GF-D8 (cell line): ENCODE measurements at regions not wholly inside any gene's neighbourhood (a gene's known extent, or its start where the extent isn't known, plus 50 kb on each side); places are given as distances from the start of the nearest gene placed in this dataset.
A peak's percentile ranks its signal among the peaks of the same experiment; 100 is the strongest.

Experiments used
- DNase-seq: peaks from one replicate; lab custom pipeline; 2025; lab: John Stamatoyannopoulos, UW

GRCh38 chr10:6342096-6342685 lies 139.5 kb downstream of the PFKFB3 start:
- DNase-seq = no peak

- DNase-seq = no peak
These were observed 140.7 kb downstream of the PFKFB3 start for GRCh38 chr10:6343305-6344010.

- no peak for DNase-seq
These were observed 142.7 kb downstream of the PFKFB3 start for GRCh38 chr10:6345404-6345803.

GRCh38 chr10:6346631-6347030 lies 143.9 kb downstream of the PFKFB3 start:
- no peak for DNase-seq

GRCh38 chr10:6347391-6347951 lies 144.7 kb downstream of the PFKFB3 start:
- DNase-seq = peak; percentile 12

- peak; percentile 90 for DNase-seq
These were observed 145.6 kb downstream of the PFKFB3 start for GRCh38 chr10:6348096-6348874.

- no peak for DNase-seq
These were observed 147.3 kb downstream of the PFKFB3 start for GRCh38 chr10:6349846-6350535.

- DNase-seq = no peak
These were observed 147.9 kb downstream of the PFKFB3 start for GRCh38 chr10:6350609-6351008.

GRCh38 chr10:6351495-6351894 lies 148.8 kb downstream of the PFKFB3 start:
- DNase-seq = no peak

- no peak for DNase-seq
These were observed 150.8 kb downstream of the PFKFB3 start for GRCh38 chr10:6353526-6353925.

- no peak for DNase-seq
These were observed 151.5 kb downstream of the PFKFB3 start for GRCh38 chr10:6354168-6354772.

- no peak for DNase-seq
These were observed 153.6 kb downstream of the PFKFB3 start for GRCh38 chr10:6356280-6356793.

GRCh38 chr10:6361869-6362268 lies 159.1 kb downstream of the PFKFB3 start:
- DNase-seq = no peak

- no peak for DNase-seq
These were observed 160.1 kb downstream of the PFKFB3 start for GRCh38 chr10:6362879-6363278.

- DNase-seq = no peak
These were observed 160.8 kb downstream of the PFKFB3 start for GRCh38 chr10:6363511-6363910.

GRCh38 chr10:6364283-6364682 lies 161.6 kb downstream of the PFKFB3 start:
- DNase-seq = no peak

GRCh38 chr10:6364893-6365292 lies 162.2 kb downstream of the PFKFB3 start:
- DNase-seq = no peak

- DNase-seq = no peak
These were observed 162.7 kb downstream of the PFKFB3 start for GRCh38 chr10:6365384-6365783.
